Activated CD8-positive, alpha-beta memory T cell treated with anti-CD3 and anti-CD28 coated beads for 1 hour (primary cell): ENCODE measurements at regions not wholly inside any gene's neighbourhood (a gene's known extent, or its start where the extent isn't known, plus 50 kb on each side); places are given as distances from the start of the nearest gene placed in this dataset.

ENCODE experiments used
- DNase-seq, 2 donors: peaks; one replicate each; pipeline ENCODE4 v3.0.0-alpha.2; 2020; ENCODE audit warnings: low read depth in 1 of 2; ENCODE audit errors: extremely low read depth in 1 of 2

- no peak for DNase-seq
Observed at GRCh38 chr7:25789701-25790640, 362.0 kb upstream of the NFE2L3 start.

GRCh38 chr7:25790963-25791362 is 361.0 kb upstream of the NFE2L3 start:
- DNase-seq = no peak

- DNase-seq = no peak
Observed at GRCh38 chr7:25792586-25792985, 359.4 kb upstream of the NFE2L3 start.

- DNase-seq = no peak
Observed at GRCh38 chr7:25795824-25796235, 356.2 kb upstream of the NFE2L3 start.

GRCh38 chr7:25798344-25798743 is 353.7 kb upstream of the NFE2L3 start:
- DNase-seq = no peak

GRCh38 chr7:25801214-25801613 is 350.8 kb upstream of the NFE2L3 start:
- no peak for DNase-seq

- no peak for DNase-seq
Observed at GRCh38 chr7:25802057-25802456, 349.9 kb upstream of the NFE2L3 start.

- DNase-seq = no peak
Observed at GRCh38 chr7:25802473-25802872, 349.5 kb upstream of the NFE2L3 start.

GRCh38 chr7:25803117-25803887 is 348.7 kb upstream of the NFE2L3 start:
- DNase-seq = no peak

GRCh38 chr7:25804154-25804553 is 347.8 kb upstream of the NFE2L3 start:
- DNase-seq = no peak

- DNase-seq = no peak
Observed at GRCh38 chr7:25805027-25805687, 346.8 kb upstream of the NFE2L3 start.

GRCh38 chr7:25807086-25807611 is 344.8 kb upstream of the NFE2L3 start:
- no peak for DNase-seq

- DNase-seq = no peak
Observed at GRCh38 chr7:25809441-25809840, 342.6 kb upstream of the NFE2L3 start.

- DNase-seq = no peak
Observed at GRCh38 chr7:25812086-25812850, 339.7 kb upstream of the NFE2L3 start.

GRCh38 chr7:25813381-25813780 is 338.6 kb upstream of the NFE2L3 start:
- no peak for DNase-seq

GRCh38 chr7:25815711-25816110 is 336.3 kb upstream of the NFE2L3 start:
- no peak for DNase-seq

GRCh38 chr7:25820432-25821040 is 331.5 kb upstream of the NFE2L3 start:
- no peak for DNase-seq

- no peak for DNase-seq
Observed at GRCh38 chr7:25821225-25821624, 330.8 kb upstream of the NFE2L3 start.

- DNase-seq = no peak
Observed at GRCh38 chr7:25822823-25823222, 329.2 kb upstream of the NFE2L3 start.

GRCh38 chr7:25823571-25823970 is 328.4 kb upstream of the NFE2L3 start:
- no peak for DNase-seq
